ENCODE measurements at regions not wholly inside any gene's neighbourhood (a gene's known extent, or its start where the extent isn't known, plus 50 kb on each side); places are given as distances from the start of the nearest gene placed in this dataset.

GRCh38 chr4:112823606-112824005 lies 186.7 kb downstream of the LARP7 start:
- Histone ChIP-seq H3K27me3 (ENCODE audit: insufficient read depth, low read depth, low read length) (no peaks in the 10 kb centered on the region), H3K9me2 (ENCODE audit: insufficient read depth, low read length) (no peaks in the 10 kb centered on the region), H3K36me3 (ENCODE audit: insufficient read depth, low read length) (no peaks in the 10 kb centered on the region), H3F3A (ENCODE audit: insufficient read depth, low read length, poor library complexity, severe bottlenecking) (no peaks in the 10 kb centered on the region), H2AFZ (ENCODE audit: low read depth, low read length) (no peak overlapping the region), H3K9ac (ENCODE audit: low read length) (no peak overlapping the region), H3K9me3 (ENCODE audit: low read length) (no peaks in the 10 kb centered on the region), H3K27ac (ENCODE audit: low read length) (no peak overlapping the region), H3K4me3 (ENCODE audit: low read length) (no peak overlapping the region), H3K79me2 (replicated peaks; ENCODE audit: insufficient read depth, low read length) (peaks cover 7% of the 10 kb centered on the region), H4K20me1 (ENCODE audit: insufficient read depth) (no peaks in the 10 kb centered on the region), H3K4me2 (ENCODE audit: low read length) (no peak overlapping the region)
- TF ChIP-seq MXI1 (conservative IDR thresholded peaks at IDR 0.05; ENCODE audit: poor library complexity, severe bottlenecking) (no peak), EP300 (conservative IDR thresholded peaks at IDR 0.05; ENCODE audit: poor library complexity, severe bottlenecking) (no peak), REST (IDR thresholded peaks at IDR 0.05; ENCODE audit: borderline replicate concordance) (no peak), EZH2 (IDR thresholded peaks at IDR 0.05; ENCODE audit: borderline replicate concordance, insufficient read depth, low read length, poor library complexity, severe bottlenecking) (no peak), RAD21 (conservative IDR thresholded peaks at IDR 0.05) (no peak), TAF1 (IDR thresholded peaks at IDR 0.05; ENCODE audit: low read depth) (no peak), SMC3 (conservative IDR thresholded peaks at IDR 0.05; ENCODE audit: poor library complexity) (no peak), POLR2AphosphoS5 (IDR thresholded peaks at IDR 0.05) (no peak), CTCF (IDR thresholded peaks at IDR 0.05; ENCODE audit: poor library complexity, severe bottlenecking) (no peak)

GRCh38 chr4:112830753-112831386 lies 193.9 kb downstream of the LARP7 start:
- no peak overlapping the region for H2AFZ ChIP-seq (ENCODE audit: low read depth, low read length)
- H3F3A ChIP-seq (ENCODE audit: insufficient read depth, low read length, poor library complexity, severe bottlenecking) = no peaks in the 10 kb centered on the region
- no peaks in the 10 kb centered on the region for H3K9me3 ChIP-seq (ENCODE audit: low read length)
- H3K9ac ChIP-seq (ENCODE audit: low read length) = no peak overlapping the region
- H3K27ac ChIP-seq (ENCODE audit: low read length) = no peak overlapping the region
- no peaks in the 10 kb centered on the region for H3K36me3 ChIP-seq (ENCODE audit: insufficient read depth, low read length)
- H3K79me2 ChIP-seq (replicated peaks; ENCODE audit: insufficient read depth, low read length) = no peaks in the 10 kb centered on the region
- no peak for TF ChIP-seq RAD21 (conservative IDR thresholded peaks at IDR 0.05)
- no peak for TF ChIP-seq EP300 (conservative IDR thresholded peaks at IDR 0.05; ENCODE audit: poor library complexity, severe bottlenecking)
- TF ChIP-seq MXI1 (conservative IDR thresholded peaks at IDR 0.05; ENCODE audit: poor library complexity, severe bottlenecking) = no peak
- no peak for TF ChIP-seq SMC3 (conservative IDR thresholded peaks at IDR 0.05; ENCODE audit: poor library complexity)
- TF ChIP-seq REST (IDR thresholded peaks at IDR 0.05; ENCODE audit: borderline replicate concordance) = no peak
- TF ChIP-seq POLR2AphosphoS5 (IDR thresholded peaks at IDR 0.05) = no peak
- TF ChIP-seq TAF1 (IDR thresholded peaks at IDR 0.05; ENCODE audit: low read depth) = no peak
- no peak for TF ChIP-seq EZH2 (IDR thresholded peaks at IDR 0.05; ENCODE audit: borderline replicate concordance, insufficient read depth, low read length, poor library complexity, severe bottlenecking)
- TF ChIP-seq CTCF (IDR thresholded peaks at IDR 0.05; ENCODE audit: poor library complexity, severe bottlenecking) = no peak
- H3K27me3 ChIP-seq (ENCODE audit: insufficient read depth, low read depth, low read length) = no peaks in the 10 kb centered on the region
- no peaks in the 10 kb centered on the region for H3K9me2 ChIP-seq (ENCODE audit: insufficient read depth, low read length)
- no peak overlapping the region for H3K4me3 ChIP-seq (ENCODE audit: low read length)
- H4K20me1 ChIP-seq (ENCODE audit: insufficient read depth) = no peaks in the 10 kb centered on the region
- H3K4me2 ChIP-seq (ENCODE audit: low read length) = no peak overlapping the region

Measured in neural cell (in vitro differentiated cells).